Activated CD8-positive, alpha-beta memory T cell treated with anti-CD3 and anti-CD28 coated beads, Interleukin-2, amount 50 U/mL, for 1 hour (primary cell): ENCODE measurements at regions not wholly inside any gene's neighbourhood (a gene's known extent, or its start where the extent isn't known, plus 50 kb on each side); places are given as distances from the start of the nearest gene placed in this dataset.
"Not testable (repeated sequence)": the region's sequence is repeated elsewhere in the genome, so short reads cannot be mapped to it uniquely, and the experiment has no call there.

Experiments used
- DNase-seq: peaks from one replicate; pipeline ENCODE4 v3.0.0-alpha.2; 2020; ENCODE audit errors: extremely low read depth

DNA sequence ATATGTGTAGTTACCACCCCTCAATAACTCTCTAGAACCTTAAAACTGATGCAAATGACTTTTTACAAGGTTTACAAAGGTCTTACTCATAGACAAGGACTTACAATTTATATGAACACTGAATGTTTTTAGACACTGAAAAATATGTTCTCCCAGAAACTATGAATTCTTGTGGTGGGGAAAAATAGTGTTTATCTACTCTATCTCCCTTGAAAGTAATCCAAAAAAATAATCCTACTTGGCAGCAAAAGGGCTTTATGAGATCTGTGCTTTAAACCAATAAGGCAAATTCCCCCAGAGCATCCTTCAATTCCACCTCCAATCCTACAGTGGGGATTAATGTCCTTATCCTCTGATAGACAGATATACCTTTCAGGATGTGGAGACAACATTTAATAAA lies 1984.1 kb upstream of the RAG2 start:
- no peak for DNase-seq

- DNase-seq: no peak
Measured at GRCh38 chr11:38577769-38578168, 1979.7 kb upstream of the RAG2 start.

DNA sequence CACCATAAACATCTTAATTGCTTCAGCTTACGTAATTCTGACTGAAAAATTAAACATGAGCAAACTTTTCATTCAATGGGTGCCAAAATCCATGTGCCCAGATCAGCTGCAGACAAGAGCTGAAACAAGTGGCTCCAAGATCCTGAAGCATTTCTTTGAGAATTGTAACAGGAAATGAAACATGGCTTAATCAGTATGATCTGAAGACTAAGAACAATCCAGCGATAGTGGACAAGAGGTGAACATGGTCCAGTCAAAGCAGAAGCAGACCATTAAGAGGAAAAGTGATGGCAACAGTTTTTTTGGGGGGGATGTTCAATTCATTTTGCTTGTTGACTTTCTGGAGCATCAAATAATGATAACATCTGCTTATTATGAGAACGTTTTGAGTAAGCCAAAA lies 1964.5 kb upstream of the RAG2 start:
- DNase-seq: no peak

- no peak for DNase-seq
Measured at GRCh38 chr11:38553148-38553547, 1955.1 kb upstream of the RAG2 start.

- DNase-seq: no peak
Measured at GRCh38 chr11:38547462-38547861, 1949.4 kb upstream of the RAG2 start.

DNA sequence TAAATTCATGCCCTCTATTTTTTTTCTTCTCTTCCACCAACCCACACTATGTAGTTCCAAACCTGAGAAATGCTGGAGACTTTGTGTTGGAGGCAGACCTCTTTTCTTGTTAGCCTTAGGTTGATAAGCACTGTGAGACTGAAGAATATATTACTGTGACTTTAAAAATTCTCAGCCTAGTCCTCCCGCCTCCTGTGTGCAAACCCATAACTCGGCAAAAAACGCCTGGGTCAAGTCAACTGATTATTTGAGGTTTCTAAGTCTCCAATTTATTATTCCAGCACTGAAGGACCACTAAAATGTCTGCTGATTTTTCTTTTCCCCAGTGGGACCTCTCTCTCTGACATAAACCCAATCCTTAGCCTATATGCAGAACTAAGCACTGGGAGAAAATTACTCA lies 1946.0 kb upstream of the RAG2 start:
- no peak for DNase-seq

GRCh38 chr11:38543311-38543710 lies 1945.3 kb upstream of the RAG2 start:
- DNase-seq: no peak

DNA sequence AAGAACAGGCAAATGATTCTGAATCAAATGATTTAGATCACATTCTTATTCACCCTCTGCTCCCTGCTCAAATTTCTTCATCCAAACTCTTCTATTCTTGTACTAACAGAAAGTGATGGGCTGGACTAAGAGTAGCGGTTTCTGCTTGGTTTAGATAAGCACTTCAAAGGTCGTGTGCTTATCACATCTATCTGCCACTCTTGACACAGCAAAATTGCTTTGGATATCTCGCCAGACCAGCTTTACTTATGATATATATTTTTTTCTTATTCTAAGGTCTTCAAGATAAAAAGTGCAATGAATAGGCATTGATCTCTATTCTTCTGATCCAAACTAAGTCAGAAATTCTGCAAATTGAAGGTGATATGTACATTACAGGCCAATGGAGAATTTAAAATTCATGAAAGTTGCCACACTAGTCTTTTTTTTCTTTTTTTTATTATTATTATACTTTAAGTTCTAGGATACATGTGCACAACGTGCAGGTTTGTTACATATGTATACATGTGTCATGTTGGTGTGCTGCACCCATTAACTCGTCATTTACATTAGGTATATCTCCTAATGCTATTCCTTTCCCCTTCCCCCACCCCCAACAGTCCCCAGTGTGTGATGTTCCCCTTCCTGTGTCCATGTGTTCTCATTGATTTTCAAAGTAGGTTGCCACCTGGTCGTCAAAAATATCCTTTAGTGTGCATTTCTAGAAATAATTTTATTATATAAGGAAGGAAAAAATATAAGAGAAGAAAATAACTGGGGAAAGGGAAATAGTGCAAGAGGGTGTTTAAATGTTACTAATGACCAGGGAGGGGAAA lies 1941.0 kb upstream of the RAG2 start:
- DNase-seq: no peak

DNA sequence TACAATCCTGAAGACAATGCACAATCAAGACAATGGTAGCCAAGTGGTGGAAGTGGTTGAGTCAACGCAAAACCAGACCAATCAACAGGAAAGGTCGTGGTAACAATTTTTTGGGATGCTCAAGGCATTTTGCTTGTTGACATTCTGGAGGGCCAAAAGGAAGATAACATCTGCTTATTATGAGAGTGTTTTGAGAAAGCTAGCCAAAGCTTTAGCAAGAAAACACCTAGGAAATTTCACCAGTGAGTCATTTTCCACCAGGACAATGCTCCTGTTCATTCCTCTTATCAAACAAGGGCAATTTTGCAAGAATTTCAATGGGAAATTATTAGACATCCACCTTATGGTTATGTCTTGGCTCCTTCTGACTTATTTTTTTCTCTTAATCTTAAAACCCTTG lies 1932.2 kb upstream of the RAG2 start:
- DNase-seq: no peak

DNA sequence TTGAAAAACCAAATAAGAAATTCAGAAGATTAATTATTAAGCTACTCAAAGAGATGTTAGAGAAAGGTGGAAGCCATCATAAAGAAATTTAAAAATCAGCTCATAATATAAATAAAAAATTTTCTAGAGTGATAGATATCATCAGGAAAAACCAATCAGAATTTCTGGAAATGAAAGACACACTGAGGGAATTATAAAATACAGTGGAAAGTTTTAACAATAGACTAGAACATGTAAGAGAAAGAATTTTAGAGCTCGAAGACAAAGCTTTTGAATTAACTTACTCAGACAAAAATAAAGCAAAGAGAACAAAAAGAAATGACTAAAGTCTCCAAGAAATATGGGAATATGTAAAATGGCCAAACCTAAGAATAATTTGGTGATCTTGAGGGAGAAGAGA lies 1926.9 kb upstream of the RAG2 start:
- no peak for DNase-seq

- no peak for DNase-seq
Measured at GRCh38 chr11:38517991-38518390, 1920.0 kb upstream of the RAG2 start.

GRCh38 chr11:38512830-38513229 lies 1914.8 kb upstream of the RAG2 start:
- DNase-seq: not testable (repeated sequence)

GRCh38 chr11:38510041-38510440 lies 1912.0 kb upstream of the RAG2 start:
- no peak for DNase-seq

DNA sequence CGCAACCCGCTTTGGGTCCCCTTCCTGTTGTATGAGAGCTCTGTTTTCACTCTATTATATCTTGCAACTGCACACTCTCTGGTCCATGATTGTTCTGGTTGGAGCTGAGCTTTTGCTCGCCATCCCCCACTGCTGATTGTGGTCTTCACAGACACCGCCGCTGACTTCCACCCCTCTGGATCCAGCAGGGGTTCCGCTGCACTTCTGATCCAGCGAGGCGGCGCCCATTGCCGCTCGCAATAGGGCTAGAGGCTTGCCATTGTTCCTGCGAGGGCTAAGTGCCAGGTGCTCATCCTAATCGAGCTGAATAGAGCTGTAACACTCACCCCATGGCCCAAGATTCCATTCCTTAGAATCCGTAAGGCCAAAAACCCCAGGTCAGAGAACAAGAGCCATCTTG lies 1905.8 kb upstream of the RAG2 start:
- DNase-seq: no peak

DNA sequence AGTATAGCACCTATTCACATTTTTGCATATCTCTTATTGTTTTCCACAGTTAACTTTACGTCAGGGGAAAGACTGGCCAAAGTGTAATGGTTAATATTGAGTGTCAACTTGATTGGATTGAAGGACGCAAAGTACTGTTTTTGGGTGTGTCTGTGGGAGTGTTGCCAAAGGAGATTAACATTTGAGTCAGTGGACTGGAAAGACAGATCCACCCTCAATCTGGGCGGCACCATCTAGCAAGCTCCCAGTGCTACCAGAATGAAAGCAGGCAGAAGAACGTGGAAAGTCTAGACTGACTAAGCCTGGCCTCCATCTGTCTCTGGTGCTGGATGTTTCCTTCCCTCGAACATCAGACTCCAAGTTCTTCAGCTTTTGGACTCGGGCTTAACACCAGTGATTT lies 1900.7 kb upstream of the RAG2 start:
- no peak for DNase-seq

GRCh38 chr11:38491986-38492385 lies 1894.0 kb upstream of the RAG2 start:
- DNase-seq: no peak

DNA sequence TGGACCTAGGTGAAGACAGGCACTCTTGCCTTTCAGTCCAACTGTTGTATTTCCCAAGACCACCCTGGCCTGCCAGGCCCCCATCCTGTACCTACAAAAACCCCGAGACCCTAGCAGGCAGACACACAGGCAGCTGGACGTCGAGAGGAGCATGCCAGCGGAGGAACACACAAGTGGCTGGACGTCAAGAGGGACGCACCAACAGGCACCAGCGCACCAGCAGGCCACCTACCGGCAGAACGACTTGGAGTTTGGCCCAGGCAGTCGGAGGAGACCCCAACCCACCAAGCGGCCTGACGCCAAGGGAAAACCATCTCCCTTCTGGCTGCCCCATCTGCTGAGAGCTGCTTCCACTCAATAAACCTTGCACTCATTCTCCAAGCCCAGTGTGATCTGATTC lies 1883.4 kb upstream of the RAG2 start:
- DNase-seq: no peak

GRCh38 chr11:38476808-38477575 lies 1879.0 kb upstream of the RAG2 start:
- DNase-seq: no peak

- DNase-seq: no peak
Measured at GRCh38 chr11:38461751-38462150, 1863.7 kb upstream of the RAG2 start.

GRCh38 chr11:38460896-38461295 lies 1862.9 kb upstream of the RAG2 start:
- DNase-seq: no peak

- DNase-seq: no peak
Measured at GRCh38 chr11:38460429-38460828, 1862.4 kb upstream of the RAG2 start.

GRCh38 chr11:38456371-38456770 lies 1858.3 kb upstream of the RAG2 start:
- DNase-seq: no peak

DNA sequence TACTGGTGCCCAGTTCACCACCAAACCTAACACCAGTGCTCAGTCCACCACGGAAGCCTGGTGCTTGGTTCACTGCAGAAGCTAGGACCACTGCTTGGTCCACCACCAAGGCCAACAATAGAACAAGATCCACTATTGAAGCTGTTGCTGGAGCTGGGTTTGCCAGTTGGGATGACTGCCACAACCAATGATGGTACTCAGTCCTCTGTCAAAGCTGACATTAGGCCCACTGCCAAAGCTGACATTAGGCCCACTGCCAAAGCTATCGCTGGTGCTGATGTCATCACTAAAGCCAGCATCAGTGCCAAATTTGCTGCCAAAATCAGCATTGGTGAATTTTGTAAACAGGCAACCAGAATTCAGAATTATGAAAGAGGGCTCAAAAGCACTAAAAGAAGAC lies 1850.2 kb upstream of the RAG2 start:
- no peak for DNase-seq
